GM18520 (cell line): ENCODE measurements at regions not wholly inside any gene's neighbourhood (a gene's known extent, or its start where the extent isn't known, plus 50 kb on each side); places are given as distances from the start of the nearest gene placed in this dataset.

ENCODE experiments used
- ATAC-seq: cut with Tn5 transposase; IDR thresholded peaks from one replicate; pipeline ENCODE4 v1.9.1; 2021; ENCODE audit not compliant: unreplicated experiment

GRCh38 chr2:191556463-191556862 is 121.5 kb upstream of the NABP1 start:
- ATAC-seq = no peak

- no peak for ATAC-seq
Observed at GRCh38 chr2:191557841-191558240, 120.1 kb upstream of the NABP1 start.

GRCh38 chr2:191559569-191559968 is 118.4 kb upstream of the NABP1 start:
- no peak for ATAC-seq

DNA sequence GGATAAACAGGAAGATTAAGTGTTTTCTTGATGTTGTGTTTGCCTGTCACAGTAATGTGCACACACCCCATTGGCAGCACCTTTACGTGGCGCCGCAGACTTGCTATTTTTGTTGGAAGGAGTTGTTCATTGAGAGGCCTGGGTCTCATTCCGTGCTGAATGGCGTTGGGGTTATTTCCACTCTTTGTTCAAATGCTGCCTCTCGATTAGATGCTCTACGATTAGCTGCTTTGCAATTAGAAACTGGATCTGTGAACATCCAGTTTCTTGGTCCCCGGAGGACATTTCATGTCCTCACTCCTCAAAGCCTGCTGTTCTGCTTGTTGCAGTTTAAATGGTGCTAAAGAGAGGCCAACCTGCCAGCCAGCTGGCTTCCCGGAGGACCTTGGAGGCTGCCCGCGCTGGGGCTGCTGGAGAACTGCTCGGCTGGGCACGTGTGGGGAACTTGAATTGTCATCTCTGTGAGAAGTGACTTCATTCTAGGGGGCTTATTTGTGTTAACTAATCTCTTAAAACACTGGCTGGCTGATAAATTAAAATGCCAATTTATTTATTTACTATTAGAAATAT is 117.4 kb upstream of the NABP1 start:
- no peak for ATAC-seq

GRCh38 chr2:191565120-191565519 is 112.8 kb upstream of the NABP1 start:
- no peak for ATAC-seq

DNA sequence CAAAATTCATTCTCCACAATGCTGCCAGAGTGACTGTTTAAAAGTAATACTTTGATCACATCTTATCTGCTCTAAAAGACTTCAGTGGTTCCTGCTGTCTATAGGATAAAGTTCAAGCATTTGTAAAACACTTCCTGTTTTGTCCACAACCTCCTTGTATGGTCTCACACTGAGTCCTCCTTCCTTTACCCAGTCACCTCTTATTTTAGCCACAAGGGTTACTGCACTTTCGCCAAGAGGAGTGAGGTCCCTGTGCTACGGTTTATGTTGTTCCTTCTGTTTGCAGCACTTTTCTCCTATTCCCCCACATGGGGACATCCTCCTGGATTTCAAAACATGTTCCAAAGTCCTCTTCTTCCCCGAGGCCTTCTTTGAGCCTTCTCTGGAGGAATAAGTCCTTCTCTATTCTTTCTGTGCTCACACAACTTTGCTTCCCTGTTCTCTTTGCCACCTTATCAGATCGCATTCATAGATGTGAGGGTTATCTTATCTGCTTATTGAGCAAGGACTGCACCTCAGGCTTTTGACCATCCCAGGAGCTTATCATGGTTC is 112.2 kb upstream of the NABP1 start:
- ATAC-seq = no peak

GRCh38 chr2:191566344-191566743 is 111.6 kb upstream of the NABP1 start:
- ATAC-seq = no peak

- no peak for ATAC-seq
Observed at GRCh38 chr2:191567206-191567605, 110.7 kb upstream of the NABP1 start.

GRCh38 chr2:191569025-191569424 is 108.9 kb upstream of the NABP1 start:
- no peak for ATAC-seq

DNA sequence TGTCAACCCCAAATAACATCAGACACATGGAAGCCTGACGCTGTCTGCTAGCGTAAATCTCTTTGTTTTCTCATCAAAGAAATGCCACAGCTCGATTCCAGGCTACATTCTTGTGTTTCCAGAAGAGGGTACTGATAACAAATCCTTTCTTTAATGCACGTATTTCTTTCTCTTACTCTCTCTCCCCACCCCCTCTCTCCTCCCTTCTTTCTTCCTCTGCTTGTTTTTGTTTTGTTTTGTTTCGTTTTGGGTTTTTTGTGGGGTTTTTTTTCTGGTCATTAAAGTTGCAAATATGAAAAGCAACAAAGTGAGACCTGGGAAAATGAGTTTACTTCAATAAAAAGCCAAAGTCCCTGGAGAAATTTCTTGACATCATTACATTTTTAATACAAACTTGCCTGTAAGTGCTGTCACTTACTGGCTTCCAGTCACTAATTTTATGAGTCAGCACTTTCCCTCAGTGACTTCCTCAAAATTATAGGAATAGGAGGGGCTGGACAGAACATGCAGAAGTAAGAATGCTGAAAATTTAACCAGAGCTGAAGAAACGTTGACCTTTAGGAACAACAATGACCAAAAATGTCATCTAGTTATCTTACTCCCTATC is 106.7 kb upstream of the NABP1 start:
- ATAC-seq = no peak

- ATAC-seq = no peak
Observed at GRCh38 chr2:191572319-191572718, 105.6 kb upstream of the NABP1 start.

DNA sequence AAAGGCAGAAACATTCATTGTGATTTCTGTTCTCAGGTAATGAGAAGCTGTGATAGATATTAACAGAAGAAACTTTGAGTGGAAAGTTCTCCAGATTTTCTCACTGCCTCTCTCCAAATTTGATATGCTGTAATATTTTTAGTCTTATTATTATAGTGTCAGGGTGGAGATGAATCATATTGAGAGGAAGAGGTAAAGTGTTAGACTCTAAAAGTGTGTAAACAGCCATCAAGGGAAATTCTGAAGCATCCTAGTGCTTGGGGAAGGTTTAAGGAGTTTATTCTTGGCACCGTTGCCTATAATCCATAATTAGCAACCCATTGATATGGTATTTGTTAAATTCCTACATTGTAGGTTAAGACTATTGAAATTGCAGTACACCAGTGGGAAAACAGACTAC is 104.7 kb upstream of the NABP1 start:
- ATAC-seq = no peak

DNA sequence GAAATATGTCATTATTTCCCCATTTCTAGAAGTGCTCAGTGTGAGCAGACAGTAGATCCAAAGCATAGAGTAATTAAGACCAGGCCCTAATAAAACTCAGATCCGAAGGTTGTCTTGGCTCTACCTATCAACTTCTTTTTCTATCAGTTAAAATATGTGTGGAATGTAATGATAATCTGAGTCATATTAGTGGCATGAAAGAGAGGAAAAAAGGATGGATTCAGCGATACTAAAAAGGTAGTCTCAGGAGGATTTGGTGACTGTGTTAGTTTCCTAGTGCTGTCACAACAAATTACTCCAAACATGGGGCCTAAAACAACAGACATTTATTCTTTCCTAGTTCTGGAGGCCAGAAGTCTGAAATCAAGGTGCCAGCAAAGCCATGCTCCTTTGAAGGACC is 103.7 kb upstream of the NABP1 start:
- no peak for ATAC-seq

GRCh38 chr2:191577605-191578004 is 100.3 kb upstream of the NABP1 start:
- ATAC-seq = no peak

DNA sequence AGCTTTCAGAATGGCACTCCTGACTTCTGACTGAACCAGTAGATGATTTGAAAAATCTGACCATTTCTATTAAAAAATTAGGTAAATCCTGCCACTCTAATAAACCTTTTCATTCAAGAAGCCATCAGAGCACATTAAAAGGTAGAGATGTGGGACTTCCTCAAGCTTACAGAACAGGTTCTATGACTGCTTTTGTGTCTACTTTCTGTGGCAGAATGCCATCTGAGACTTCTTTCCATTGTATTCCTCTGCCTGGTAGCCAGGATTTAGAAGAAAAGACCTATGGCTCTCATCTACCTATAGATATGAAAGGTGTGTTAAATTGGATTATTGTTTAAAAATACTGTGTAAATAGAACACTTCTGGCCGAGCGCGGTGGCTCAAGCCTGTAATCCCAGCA is 99.9 kb upstream of the NABP1 start:
- ATAC-seq = no peak

DNA sequence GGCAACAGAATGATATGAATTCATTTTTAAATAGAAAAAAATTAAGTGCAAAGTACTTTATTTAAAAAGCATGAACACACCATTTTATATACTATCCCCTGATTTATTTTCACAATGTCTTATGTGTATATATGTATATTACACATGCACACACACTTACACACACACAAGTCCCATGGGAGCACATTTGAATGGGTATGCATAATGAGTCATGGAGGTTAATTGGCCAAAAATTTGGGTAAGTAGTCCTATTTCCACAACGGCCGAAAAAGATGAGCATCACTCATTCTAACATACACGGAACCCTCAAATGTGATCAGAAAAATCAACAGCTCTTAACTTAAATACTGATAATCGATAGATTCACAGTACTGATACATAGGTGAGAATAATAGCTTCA is 97.4 kb upstream of the NABP1 start:
- no peak for ATAC-seq

- ATAC-seq = no peak
Observed at GRCh38 chr2:191581003-191581402, 96.9 kb upstream of the NABP1 start.

- no peak for ATAC-seq
Observed at GRCh38 chr2:191582355-191582754, 95.6 kb upstream of the NABP1 start.

DNA sequence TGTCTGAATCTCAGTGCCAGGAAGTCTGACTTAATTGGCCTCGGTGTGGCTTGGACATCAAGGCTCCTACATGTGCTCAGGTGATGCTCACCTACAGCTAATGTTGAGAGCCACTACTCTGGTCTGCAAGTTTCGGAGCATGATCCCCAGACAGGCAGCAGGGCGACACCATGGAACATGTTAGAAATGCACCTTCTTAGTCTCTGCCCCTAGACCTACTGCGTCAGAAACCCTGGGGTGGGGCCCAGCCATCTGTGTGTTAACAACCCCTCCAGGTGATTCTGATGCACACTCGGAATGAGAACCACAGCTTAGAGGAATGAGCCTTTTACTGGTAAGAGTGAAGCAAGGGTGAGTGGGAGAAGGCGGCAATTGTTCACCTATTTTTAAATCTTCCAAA is 86.9 kb upstream of the NABP1 start:
- no peak for ATAC-seq

- no peak for ATAC-seq
Observed at GRCh38 chr2:191593622-191594385, 84.1 kb upstream of the NABP1 start.

DNA sequence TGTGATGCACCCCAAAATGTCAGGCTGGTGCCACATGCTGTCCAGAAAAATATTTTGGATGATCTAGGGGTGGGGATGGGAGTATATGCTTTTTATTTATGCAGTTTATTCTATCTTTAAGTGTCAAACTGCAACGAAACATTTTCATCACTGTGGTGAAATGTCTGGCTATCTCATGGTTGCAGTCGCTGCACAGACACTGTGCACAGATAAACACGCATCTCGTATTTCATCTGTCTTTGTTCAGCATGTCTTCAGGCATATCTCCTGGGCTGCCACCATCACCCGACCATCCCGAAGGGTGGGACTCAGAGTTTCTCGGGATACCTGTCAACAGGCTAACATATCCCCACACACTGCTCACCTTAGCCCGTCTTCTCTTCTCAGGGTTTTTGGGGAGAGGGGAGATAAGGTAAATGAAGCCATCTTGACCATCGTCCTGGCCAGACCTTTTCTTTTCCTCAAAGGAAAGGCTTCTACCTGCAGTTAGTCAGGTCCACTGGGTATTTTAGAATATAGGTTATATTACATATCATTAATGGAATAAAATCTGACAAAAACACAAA is 80.7 kb upstream of the NABP1 start:
- ATAC-seq = no peak

DNA sequence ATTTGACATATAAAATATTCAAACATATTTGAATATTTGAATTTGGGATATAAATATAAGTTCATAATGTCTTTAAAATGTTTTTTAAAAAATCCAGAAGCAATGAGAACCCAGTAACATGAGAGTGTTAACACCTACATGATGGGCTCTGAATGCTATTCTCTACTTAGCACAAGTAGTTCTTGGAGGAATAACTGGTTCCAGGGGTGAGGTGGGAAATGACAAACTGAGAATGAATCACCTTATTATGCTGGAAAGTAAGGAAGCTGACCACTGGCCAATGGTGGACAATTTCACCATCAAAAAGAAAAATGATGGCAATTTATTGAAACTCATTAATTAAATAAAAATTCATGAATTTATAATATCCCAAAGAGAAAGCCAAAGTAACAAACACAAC is 79.6 kb upstream of the NABP1 start:
- no peak for ATAC-seq
